GM08714 (cell line): ENCODE measurements at regions not wholly inside any gene's neighbourhood (a gene's known extent, or its start where the extent isn't known, plus 50 kb on each side); places are given as distances from the start of the nearest gene placed in this dataset.

ENCODE experiments used
- H3K4me3 ChIP-seq: fragments of 200-500 bp; sonication (Bioruptor generic); 2 replicates; pipeline ENCODE4 v1.5.1; 2014; ENCODE audit warnings: mild to moderate bottlenecking, low read length, inconsistent platforms
- ZNF274 ChIP-seq: IDR thresholded peaks from 2 replicates; pipeline ENCODE4 v1.6.1; 2012; ENCODE audit warnings: mild to moderate bottlenecking, low read depth, low read length

DNA sequence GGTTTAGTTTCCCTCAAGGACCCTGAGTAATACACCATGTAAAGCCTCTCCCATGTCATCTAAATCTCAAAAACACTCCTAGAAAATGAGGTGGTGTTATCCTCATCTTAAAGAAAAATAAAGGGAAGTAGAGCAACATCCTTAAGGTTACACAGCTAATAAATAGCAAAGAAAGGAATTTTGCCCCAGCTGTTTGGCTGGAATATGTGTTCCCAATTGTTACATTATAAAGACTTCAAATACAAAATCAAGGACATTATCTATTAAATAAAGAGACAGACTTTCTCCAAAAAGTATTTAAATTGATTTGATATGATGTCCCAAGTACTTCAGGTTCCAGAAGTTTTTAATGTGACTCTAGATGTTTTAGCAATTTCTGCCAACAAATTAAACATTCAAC, 57.9 kb upstream of the IL15 start:
- H3K4me3 ChIP-seq, result no peak overlapping the region
- no peak for TF ChIP-seq ZNF274

DNA sequence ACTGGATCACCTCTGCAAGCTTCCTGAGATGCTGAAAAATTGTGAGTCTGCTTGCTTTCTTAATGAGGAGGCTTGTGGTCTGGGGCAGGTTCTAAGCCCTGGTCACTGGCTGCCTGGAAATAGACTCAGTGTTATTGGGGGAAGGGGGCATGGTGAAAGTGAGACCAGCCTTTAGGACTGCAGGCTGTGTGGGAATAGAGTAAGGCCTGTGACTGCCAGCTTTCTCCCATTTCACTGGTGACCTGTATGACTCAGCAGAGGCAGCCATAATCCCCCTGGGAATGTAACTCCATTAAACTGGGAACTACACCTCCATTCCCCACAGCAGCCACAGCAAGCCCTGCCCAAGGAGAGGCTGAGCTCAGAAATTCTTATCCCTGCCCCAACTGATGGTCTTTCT, 55.9 kb upstream of the IL15 start:
- H3K4me3 ChIP-seq, result no peak overlapping the region
- TF ChIP-seq ZNF274, result no peak
